Right ventricle myocardium superior (tissue), 1 donor: ENCODE measurements at regions not wholly inside any gene's neighbourhood (a gene's known extent, or its start where the extent isn't known, plus 50 kb on each side); places are given as distances from the start of the nearest gene placed in this dataset.

Source experiments
- ATAC-seq: fragments of 200-7000 bp; cut with Tn5 transposase; one replicate; pipeline ENCODE4 v1.9.1; 2020; ENCODE audit warnings: mild to moderate bottlenecking; ENCODE audit not compliant: poor library complexity
- DNase-seq: peaks from one replicate; pipeline ENCODE4 v3.0.0-alpha.2; 2020
- intact Hi-C: fragments of 100-400 bp; cut with DNase I; formaldehyde crosslinking; loops from one replicate; pipeline ENCODE4 v1.11.2; 2022
- donor health status: DM: no; HTN: yes; CAD: no; lungs with severe emphysema.

- no peak for ATAC-seq
- intact Hi-C loops: no loop called here
These were observed 809.7 kb downstream of the NR2F2 start for GRCh38 chr15:97140216-97140615.

GRCh38 chr15:97141360-97141759 lies 810.9 kb downstream of the NR2F2 start:
- no peak for DNase-seq
- ATAC-seq: no peak
- intact Hi-C loops: no loop called here

More at GRCh38 chr15:97140216-97140615, 809.7 kb downstream of the NR2F2 start:
- no peak for DNase-seq

GRCh38 chr15:97141871-97142270 lies 811.4 kb downstream of the NR2F2 start:
- intact Hi-C loops: no loop called here
- ATAC-seq (no peak), DNase-seq (no peak)

- DNase-seq: no peak
- intact Hi-C loops: no loop called here
- no peak for ATAC-seq
These were observed 813.3 kb downstream of the NR2F2 start for GRCh38 chr15:97143592-97144376.

- DNase-seq (no peak), ATAC-seq (no peak)
- intact Hi-C loops: no loop called here
These were observed 813.8 kb downstream of the NR2F2 start for GRCh38 chr15:97144377-97144711.

- ATAC-seq (no peak), DNase-seq (no peak)
- intact Hi-C loops: no loop called here
These were observed 813.3 kb upstream of the ARRDC4 start for GRCh38 chr15:97146929-97147870.

- no peak for DNase-seq
- intact Hi-C loops: no loop called here
- ATAC-seq: no peak
These were observed 807.0 kb upstream of the ARRDC4 start for GRCh38 chr15:97153356-97153965.

GRCh38 chr15:97156739-97157265 lies 803.7 kb upstream of the ARRDC4 start:
- ATAC-seq (no peak), DNase-seq (no peak)
- intact Hi-C loops: no loop called here

GRCh38 chr15:97162805-97163495 lies 797.6 kb upstream of the ARRDC4 start:
- DNase-seq (no peak), ATAC-seq (no peak)
- intact Hi-C loops: no loop called here

GRCh38 chr15:97165205-97165604 lies 795.3 kb upstream of the ARRDC4 start:
- DNase-seq (no peak), ATAC-seq (no peak)
- intact Hi-C loops: no loop called here

GRCh38 chr15:97168704-97169475 lies 791.6 kb upstream of the ARRDC4 start:
- ATAC-seq: no peak
- DNase-seq: no peak
- intact Hi-C loops: no loop called here

GRCh38 chr15:97171556-97171955 lies 788.9 kb upstream of the ARRDC4 start:
- intact Hi-C loops: no loop called here
- no peak for ATAC-seq
- DNase-seq: no peak

- ATAC-seq (no peak), DNase-seq (no peak)
- intact Hi-C loops: no loop called here
These were observed 785.5 kb upstream of the ARRDC4 start for GRCh38 chr15:97174886-97175540.

- intact Hi-C loops: no loop called here
- DNase-seq: no peak
These were observed 783.3 kb upstream of the ARRDC4 start for GRCh38 chr15:97177151-97177577.

GRCh38 chr15:97182581-97182980 lies 777.9 kb upstream of the ARRDC4 start:
- intact Hi-C loops: no loop called here
- ATAC-seq (no peak), DNase-seq (no peak)

More at GRCh38 chr15:97177151-97177577, 783.3 kb upstream of the ARRDC4 start:
- ATAC-seq: no peak

- ATAC-seq (no peak), DNase-seq (no peak)
These were observed 771.2 kb upstream of the ARRDC4 start for GRCh38 chr15:97189162-97189780.

GRCh38 chr15:97194750-97195149 lies 765.8 kb upstream of the ARRDC4 start:
- DNase-seq: no peak
- ATAC-seq: no peak
- intact Hi-C loops: no loop called here

More at GRCh38 chr15:97189162-97189780, 771.2 kb upstream of the ARRDC4 start:
- intact Hi-C loops: no loop called here
